GM12878 (cell line): ENCODE measurements at regions not wholly inside any gene's neighbourhood (a gene's known extent, or its start where the extent isn't known, plus 50 kb on each side); places are given as distances from the start of the nearest gene placed in this dataset.

Source experiments
- ATAC-seq: fragments of 200-7000 bp; cut with Tn5 transposase; 3 replicates; pipeline ENCODE4 v1.9.1; 2020; ENCODE audit warnings: mild to moderate bottlenecking, moderate library complexity
- BruUV-seq: library from RNA; stranded (reverse); fragments of 400-500 nt; replicated peaks from 2 replicates; lab custom pipeline; 2021; lab: Mats Ljungman, UMichigan
- CTCF ChIA-PET: fragments of 300-600 bp; sonication (Branson Sonifier 250); formaldehyde crosslinking; extraction: SDS; loops from one replicate; lab custom pipeline; 2021; ENCODE audit warnings: inconsistent platforms; lab: Yijun Ruan, JAX
- POLR2A ChIA-PET: fragments of 350-600 bp; formaldehyde crosslinking; extraction: SDS; loops from one replicate; lab custom pipeline; 2021; ENCODE audit warnings: inconsistent platforms; lab: Charles Lee
- RAD21 ChIA-PET: fragments of 300-600 bp; sonication (Branson Sonifier 250); formaldehyde crosslinking; loops from one replicate; lab custom pipeline; 2023; ENCODE audit warnings: antibody characterized with exemption; ENCODE audit not compliant: unreplicated experiment; lab: Charles Lee
- SMC1A ChIA-PET: fragments of 300-600 bp; sonication (Branson Sonifier 250); formaldehyde crosslinking; loops from one replicate; lab custom pipeline; 2023; ENCODE audit not compliant: unreplicated experiment, uncharacterized antibody; lab: Charles Lee
- DNase-seq: peaks from one replicate; pipeline ENCODE4 v3.0.0-alpha.2; 2011; ENCODE audit warnings: low read depth, low spot score
- FAIRE-seq: peaks from 3 replicates; lab custom pipeline; 2011; peaks lifted over from hg19 to GRCh38; lab: Jason Lieb, UNC
- H2AFZ ChIP-seq: 2 replicates; pipeline ENCODE4 v1.6.0; 2011; ENCODE audit warnings: low read depth, low read length, control low read depth; ENCODE audit not compliant: control insufficient read depth
- H3K27ac ChIP-seq: 2 replicates; pipeline ENCODE4 v1.5.1; 2011; ENCODE audit warnings: control low read depth; ENCODE audit not compliant: control insufficient read depth, insufficient read depth
- H3K27me3 ChIP-seq, 2 experiments: replicated peaks in 1 of 2; 2 replicates each; pipeline versions ENCODE4 v1.6.0 to v1.6.1; 2011; ENCODE audit warnings: low read length in 1 of 2; ENCODE audit not compliant: control insufficient read depth in 2 of 2, insufficient read depth in 2 of 2
- H3K36me3 ChIP-seq, 2 experiments: 2 replicates each; pipeline ENCODE4 v1.5.1; 2011; ENCODE audit warnings: low read length in 1 of 2; ENCODE audit not compliant: control insufficient read depth in 2 of 2, insufficient read depth in 2 of 2
- H3K4me1 ChIP-seq: 2 replicates; pipeline ENCODE4 v1.6.1; 2011; ENCODE audit warnings: mild to moderate bottlenecking, low read length, moderate library complexity, mixed read lengths; ENCODE audit not compliant: control insufficient read depth, insufficient read depth
- H3K4me2 ChIP-seq: 2 replicates; pipeline ENCODE4 v1.6.0; 2011; ENCODE audit warnings: control low read depth; ENCODE audit not compliant: control insufficient read depth, insufficient read depth
- H3K4me3 ChIP-seq: fragments of 200-600 bp; sonication (generic); 2 replicates; pipeline ENCODE4 v1.5.1; 2016
- H3K79me2 ChIP-seq: 2 replicates; pipeline ENCODE4 v1.6.0; 2011; ENCODE audit warnings: low read length; ENCODE audit not compliant: control insufficient read depth, insufficient read depth
- H3K9ac ChIP-seq: 2 replicates; pipeline ENCODE4 v1.8.0; 2011; ENCODE audit warnings: low read length, control low read depth, mixed read lengths; ENCODE audit not compliant: control insufficient read depth, insufficient read depth
- H3K9me3 ChIP-seq: replicated peaks from 3 replicates; pipeline ENCODE4 v1.5.1; 2011; ENCODE audit warnings: mild to moderate bottlenecking, low read length; ENCODE audit not compliant: control insufficient read depth, insufficient read depth
- H4K20me1 ChIP-seq: 2 replicates; pipeline ENCODE4 v1.6.0; 2011; ENCODE audit not compliant: control insufficient read depth, insufficient read depth
- ASH2L ChIP-seq: fragments of 300-600, 200-600 bp; sonication (generic); IDR thresholded peaks from 2 replicates; pipeline ENCODE4 v1.6.1; 2017; ENCODE audit warnings: low read depth, mild to moderate bottlenecking, borderline replicate concordance
- BACH1 ChIP-seq: fragments of 450-650 bp; IDR thresholded peaks from 2 replicates; pipeline ENCODE4 v1.6.1; 2017; ENCODE audit warnings: mild to moderate bottlenecking, borderline replicate concordance
- BCLAF1 ChIP-seq: fragments of 450-650 bp; IDR thresholded peaks from 2 replicates; pipeline ENCODE4 v1.6.1; 2017; ENCODE audit warnings: antibody characterized with exemption, mild to moderate bottlenecking, moderate library complexity
- CBFB ChIP-seq: IDR thresholded peaks from 2 replicates; pipeline ENCODE4 v1.6.1; 2016; ENCODE audit warnings: antibody characterized with exemption, low read depth
- HDAC6 ChIP-seq: fragments of 200-600 bp; sonication (generic); IDR thresholded peaks from one replicate; pipeline ENCODE4 v1.8.0; 2017; ENCODE audit warnings: antibody characterized with exemption; ENCODE audit not compliant: unreplicated experiment
- HSF1 ChIP-seq: fragments of 150-350 bp; IDR thresholded peaks from 2 replicates; pipeline ENCODE4 v1.6.1; 2014; ENCODE audit warnings: mild to moderate bottlenecking, low read depth, low read length
- MXI1 ChIP-seq: fragments of 150-350 bp; IDR thresholded peaks from 2 replicates; pipeline ENCODE4 v1.6.1; 2011; ENCODE audit warnings: low read depth, mild to moderate bottlenecking, inconsistent platforms, low read length, improper control_type of control experiment
- MYC ChIP-seq: IDR thresholded peaks from 2 replicates; pipeline ENCODE4 v1.6.1; 2011; ENCODE audit warnings: mild to moderate bottlenecking, low read length, moderate library complexity, inconsistent platforms; ENCODE audit not compliant: insufficient read depth, insufficient replicate concordance, insufficient read length, severe bottlenecking
- NFXL1 ChIP-seq: fragments of 450-650 bp; IDR thresholded peaks from 2 replicates; pipeline ENCODE4 v1.6.1; 2017; ENCODE audit warnings: antibody characterized with exemption, mild to moderate bottlenecking, borderline replicate concordance
- NR2F1 ChIP-seq: fragments of 450-650 bp; conservative IDR thresholded peaks from 2 replicates; pipeline ENCODE4 v1.6.1; 2017; ENCODE audit warnings: mild to moderate bottlenecking
- PAX5 ChIP-seq: IDR thresholded peaks from 2 replicates; pipeline ENCODE4 v1.6.1; 2011; ENCODE audit warnings: low read depth, low read length, borderline replicate concordance
- PRDM15 ChIP-seq: fragments of 450-650 bp; formaldehyde crosslinking; IDR thresholded peaks from 2 replicates; pipeline ENCODE4 v1.4.0; 2020; ENCODE audit warnings: mild to moderate bottlenecking, moderate library complexity
- SUZ12 ChIP-seq: fragments of 200-600 bp; sonication (generic); IDR thresholded peaks from one replicate; pipeline ENCODE4 v1.6.1; 2018; ENCODE audit warnings: antibody characterized with exemption, mild to moderate bottlenecking; ENCODE audit not compliant: unreplicated experiment
- TAF1 ChIP-seq: IDR thresholded peaks from 2 replicates; pipeline ENCODE4 v1.6.1; 2011; ENCODE audit warnings: mild to moderate bottlenecking, low read depth, low read length, borderline replicate concordance
- TARDBP ChIP-seq: IDR thresholded peaks from 2 replicates; pipeline ENCODE4 v1.6.1; 2016; ENCODE audit warnings: borderline replicate concordance
- WGBS: methylation state at CpG from one replicate; pipeline ENCODE4 v1.1.6; 2016; ENCODE audit warnings: low lambda C conversion rate; ENCODE audit not compliant: insufficient replicate concordance, insufficient coverage; ENCODE audit errors: missing lambda C conversion rate; 5-methylcytosine and 5-hydroxymethylcytosine counted together
- in situ Hi-C: fragments of 300-500 bp; cut with MboI; formaldehyde crosslinking; loops from 9 replicates; pipeline ENCODE4 v1.14.3; 2018; ENCODE audit warnings: mixed read lengths
- intact Hi-C: fragments of 100-400 bp; cut with micrococcal nuclease; formaldehyde crosslinking; loops from one replicate; pipeline ENCODE4 v1.14.2; 2022; ENCODE audit not compliant: unreplicated experiment

- Histone ChIP-seq H3K79me2 (no peaks in the 10 kb centered on the region), H3K9ac (no peak overlapping the region), H3K4me2 (no peak overlapping the region), H2AFZ (no peak overlapping the region)
- SMC1A ChIA-PET, result no interaction called here
- BruUV-seq, result no TSS peak
- TF ChIP-seq TARDBP, result no peak
- TF ChIP-seq ASH2L, result no peak
- TF ChIP-seq TAF1, result no peak
- no peak for TF ChIP-seq HSF1
- TF ChIP-seq CBFB, result no peak
- TF ChIP-seq BCLAF1, result no peak
- TF ChIP-seq PRDM15 (CRISPR knock-in tag), result no peak
- no peak for TF ChIP-seq NR2F1
- TF ChIP-seq BACH1, result no peak
- no peak for TF ChIP-seq HDAC6
- TF ChIP-seq PAX5, result no peak
- no peak for TF ChIP-seq MXI1
- TF ChIP-seq MYC, result no peak
- no peak for TF ChIP-seq SUZ12
- TF ChIP-seq NFXL1, result no peak
- TF ChIP-seq, all 136 proteins: peak for 0
- ATAC-seq, result no peak
- ChIA-PET RAD21 (no interaction called here), POLR2A (no interaction called here), CTCF (no interaction called here)
- no peaks in the 10 kb centered on the region for H3K27me3 ChIP-seq
- H3K36me3 ChIP-seq, result no peaks in the 10 kb centered on the region
- H3K4me1 ChIP-seq, result no peaks in the 10 kb centered on the region
- in situ Hi-C loops, result no loop called here
- no peaks in the 10 kb centered on the region for H4K20me1 ChIP-seq
- H3K27ac ChIP-seq, result no peak overlapping the region
- no peak for DNase-seq
- intact Hi-C loops, result no loop called here
- no peak for FAIRE-seq
- H3K9me3 ChIP-seq, result no peaks in the 10 kb centered on the region
- 48% methylated on average over 8 of the region's 8 CpGs for whole genome bisulfite sequencing
- no peak overlapping the region for H3K4me3 ChIP-seq
These were observed 309.8 kb upstream of the IRX4 start for GRCh38 chr5:2192496-2192895.
